PC-9 (cell line): ENCODE measurements at regions not wholly inside any gene's neighbourhood (a gene's known extent, or its start where the extent isn't known, plus 50 kb on each side); places are given as distances from the start of the nearest gene placed in this dataset.

Source experiments
- BruUV-seq: library from RNA; stranded (reverse); fragments of 400-500 nt; replicated peaks from 2 replicates; lab custom pipeline; 2021; lab: Mats Ljungman, UMichigan
- CTCF ChIA-PET: fragments of 300-600 bp; sonication (Branson Sonifier 250); formaldehyde crosslinking; loops from one replicate; lab custom pipeline; 2022; ENCODE audit warnings: antibody characterized with exemption; lab: Charles Lee
- POLR2A ChIA-PET: fragments of 300-600 bp; sonication (Branson Sonifier 250); formaldehyde crosslinking; loops from one replicate; lab custom pipeline; 2022; ENCODE audit warnings: antibody characterized with exemption; ENCODE audit not compliant: unreplicated experiment; lab: Charles Lee
- DNase-seq, 2 experiments: peaks; one replicate each; pipeline versions ENCODE4 v3.0.0 to v3.0.0-alpha.2; 2015 to 2022; ENCODE audit warnings: mixed read lengths in 1 of 2
- H2AFZ ChIP-seq: fragments of 200-600 bp; sonication (generic); 2 replicates; pipeline ENCODE4 v1.8.1; 2017; ENCODE audit warnings: antibody characterized with exemption
- H3F3A ChIP-seq: fragments of 200-600 bp; sonication (generic); 2 replicates; pipeline ENCODE4 v1.8.1; 2017; ENCODE audit warnings: antibody characterized with exemption, mild to moderate bottlenecking, low read depth; ENCODE audit not compliant: insufficient read depth
- H3K27ac ChIP-seq: fragments of 200-600 bp; sonication (generic); 2 replicates; pipeline ENCODE4 v1.6.1; 2016; ENCODE audit warnings: mixed run types
- H3K27me3 ChIP-seq: fragments of 200-600 bp; sonication (generic); 2 replicates; pipeline ENCODE4 v1.6.1; 2016; ENCODE audit warnings: low read depth, mixed run types; ENCODE audit not compliant: insufficient read depth
- H3K36me3 ChIP-seq: fragments of 200-600 bp; sonication (generic); 2 replicates; pipeline ENCODE4 v1.6.1; 2016; ENCODE audit warnings: low read depth, mixed run types
- H3K4me1 ChIP-seq: fragments of 200-600 bp; sonication (generic); replicated peaks from 2 replicates; pipeline ENCODE4 v1.6.1; 2016; ENCODE audit warnings: mixed run types; ENCODE audit not compliant: insufficient read depth
- H3K4me2 ChIP-seq: fragments of 200-600 bp; sonication (generic); 2 replicates; pipeline ENCODE4 v1.6.1; 2017; ENCODE audit warnings: mixed run types
- H3K4me3 ChIP-seq: fragments of 200-600 bp; sonication (generic); 2 replicates; pipeline ENCODE4 v1.6.1; 2016; ENCODE audit warnings: mixed run types
- H3K79me2 ChIP-seq: fragments of 200-600 bp; sonication (generic); 2 replicates; pipeline ENCODE4 v1.6.1; 2017; ENCODE audit warnings: low read depth, mixed run types
- H3K9me2 ChIP-seq: fragments of 200-600 bp; sonication (generic); 2 replicates; pipeline ENCODE4 v1.8.1; 2017; ENCODE audit warnings: mild to moderate bottlenecking; ENCODE audit not compliant: insufficient read depth
- H3K9me3 ChIP-seq: fragments of 200-600 bp; sonication (generic); 2 replicates; pipeline ENCODE4 v1.8.1; 2016; ENCODE audit warnings: low read depth; ENCODE audit not compliant: insufficient read depth
- H4K20me1 ChIP-seq: fragments of 200-600 bp; sonication (generic); 2 replicates; pipeline ENCODE4 v1.8.1; 2017; ENCODE audit not compliant: insufficient read depth
- CTCF ChIP-seq: fragments of 200-600 bp; sonication (generic); conservative IDR thresholded peaks from 2 replicates; pipeline ENCODE4 v1.6.1; 2017; ENCODE audit warnings: mixed run types, antibody characterized with exemption, mild to moderate bottlenecking, moderate library complexity
- EZH2 ChIP-seq: fragments of 200-600 bp; sonication (generic); IDR thresholded peaks from 2 replicates; pipeline ENCODE4 v1.8.0; 2017; ENCODE audit warnings: antibody characterized with exemption, low read depth
- intact Hi-C: fragments of 100-400 bp; cut with micrococcal nuclease; formaldehyde crosslinking; loops from one replicate; pipeline ENCODE4 v1.10.0; 2022; ENCODE audit not compliant: unreplicated experiment

- H2AFZ ChIP-seq = no peak overlapping the region; the same call in 1 of the 2 replicates
- no peak for DNase-seq
- H3K4me1 ChIP-seq = no peaks in the 10 kb centered on the region
- H4K20me1 ChIP-seq = no peaks in the 10 kb centered on the region
- H3K9me3 ChIP-seq = no peaks in the 10 kb centered on the region
- BruUV-seq = no TSS peak
- H3K36me3 ChIP-seq = no peaks in the 10 kb centered on the region
- intact Hi-C loops = no loop called here
- TF ChIP-seq CTCF = no peak
- TF ChIP-seq EZH2 = no peak
- POLR2A ChIA-PET = no interaction called here
- CTCF ChIA-PET = no interaction called here
- H3K4me2 ChIP-seq = no peak overlapping the region
- peaks cover 78% of the 10 kb centered on the region for H3K27me3 ChIP-seq
- no peaks in the 10 kb centered on the region for H3K79me2 ChIP-seq
- H3K4me3 ChIP-seq = no peak overlapping the region
- H3F3A ChIP-seq = no peaks in the 10 kb centered on the region
- no peaks in the 10 kb centered on the region for H3K9me2 ChIP-seq
- no peak overlapping the region for H3K27ac ChIP-seq
These were observed 336.3 kb downstream of the TMEM121 start for GRCh38 chr14:105862581-105863239.

- Histone ChIP-seq H3K27ac (no peak overlapping the region), H3K27me3 (peaks cover 80% of the 10 kb centered on the region), H2AFZ (no peak overlapping the region), H3K4me2 (no peak overlapping the region), H3K9me2 (no peaks in the 10 kb centered on the region), H3K79me2 (no peaks in the 10 kb centered on the region), H3K4me3 (no peak overlapping the region), H3K9me3 (no peaks in the 10 kb centered on the region), H3K36me3 (no peaks in the 10 kb centered on the region), H4K20me1 (no peaks in the 10 kb centered on the region), H3F3A (no peaks in the 10 kb centered on the region), H3K4me1 (no peaks in the 10 kb centered on the region)
- CTCF ChIA-PET = no interaction called here
- DNase-seq = no peak
- BruUV-seq = no TSS peak
- TF ChIP-seq CTCF (no peak), EZH2 (no peak)
- intact Hi-C loops = no loop called here
- POLR2A ChIA-PET = no interaction called here
These were observed 337.1 kb downstream of the TMEM121 start for GRCh38 chr14:105863296-105864108.

GRCh38 chr14:105864116-105864515 lies 337.7 kb downstream of the TMEM121 start:
- no peaks in the 10 kb centered on the region for H3K9me2 ChIP-seq
- H2AFZ ChIP-seq = no peak overlapping the region
- TF ChIP-seq EZH2 = no peak
- TF ChIP-seq CTCF = no peak
- H3K36me3 ChIP-seq = no peaks in the 10 kb centered on the region
- no peak for DNase-seq
- ChIA-PET CTCF (no interaction called here), POLR2A (no interaction called here)
- H3K9me3 ChIP-seq = no peaks in the 10 kb centered on the region
- no peaks in the 10 kb centered on the region for H3K4me1 ChIP-seq
- H3K27ac ChIP-seq = no peak overlapping the region
- BruUV-seq = no TSS peak
- no peaks in the 10 kb centered on the region for H4K20me1 ChIP-seq
- H3K79me2 ChIP-seq = no peaks in the 10 kb centered on the region
- H3F3A ChIP-seq = no peaks in the 10 kb centered on the region
- H3K4me2 ChIP-seq = no peak overlapping the region
- H3K4me3 ChIP-seq = no peak overlapping the region
- intact Hi-C loops = no loop called here
- H3K27me3 ChIP-seq = peaks cover 83% of the 10 kb centered on the region
